GM12878 (cell line): ENCODE measurements at regions not wholly inside any gene's neighbourhood (a gene's known extent, or its start where the extent isn't known, plus 50 kb on each side); places are given as distances from the start of the nearest gene placed in this dataset.

Experiments
- ATAC-seq: fragments of 200-7000 bp; cut with Tn5 transposase; 3 replicates; pipeline ENCODE4 v1.9.1; 2020; ENCODE audit warnings: mild to moderate bottlenecking, moderate library complexity
- BruUV-seq: library from RNA; stranded (reverse); fragments of 400-500 nt; replicated peaks from 2 replicates; lab custom pipeline; 2021; lab: Mats Ljungman, UMichigan
- CTCF ChIA-PET: fragments of 300-600 bp; sonication (Branson Sonifier 250); formaldehyde crosslinking; extraction: SDS; loops from one replicate; lab custom pipeline; 2021; ENCODE audit warnings: inconsistent platforms; lab: Yijun Ruan, JAX
- POLR2A ChIA-PET: fragments of 350-600 bp; formaldehyde crosslinking; extraction: SDS; loops from one replicate; lab custom pipeline; 2021; ENCODE audit warnings: inconsistent platforms; lab: Charles Lee
- RAD21 ChIA-PET: fragments of 300-600 bp; sonication (Branson Sonifier 250); formaldehyde crosslinking; loops from one replicate; lab custom pipeline; 2023; ENCODE audit warnings: antibody characterized with exemption; ENCODE audit not compliant: unreplicated experiment; lab: Charles Lee
- SMC1A ChIA-PET: fragments of 300-600 bp; sonication (Branson Sonifier 250); formaldehyde crosslinking; loops from one replicate; lab custom pipeline; 2023; ENCODE audit not compliant: unreplicated experiment, uncharacterized antibody; lab: Charles Lee
- DNase-seq: peaks from one replicate; pipeline ENCODE4 v3.0.0-alpha.2; 2011; ENCODE audit warnings: low read depth, low spot score
- FAIRE-seq: peaks from 3 replicates; lab custom pipeline; 2011; peaks lifted over from hg19 to GRCh38; lab: Jason Lieb, UNC
- H2AFZ ChIP-seq: 2 replicates; pipeline ENCODE4 v1.6.0; 2011; ENCODE audit warnings: low read depth, low read length, control low read depth; ENCODE audit not compliant: control insufficient read depth
- H3K27ac ChIP-seq: 2 replicates; pipeline ENCODE4 v1.5.1; 2011; ENCODE audit warnings: control low read depth; ENCODE audit not compliant: control insufficient read depth, insufficient read depth
- H3K27me3 ChIP-seq, 2 experiments: replicated peaks in 1 of 2; 2 replicates each; pipeline versions ENCODE4 v1.6.0 to v1.6.1; 2011; ENCODE audit warnings: low read length in 1 of 2; ENCODE audit not compliant: control insufficient read depth in 2 of 2, insufficient read depth in 2 of 2
- H3K36me3 ChIP-seq, 2 experiments: 2 replicates each; pipeline ENCODE4 v1.5.1; 2011; ENCODE audit warnings: low read length in 1 of 2; ENCODE audit not compliant: control insufficient read depth in 2 of 2, insufficient read depth in 2 of 2
- H3K4me1 ChIP-seq: 2 replicates; pipeline ENCODE4 v1.6.1; 2011; ENCODE audit warnings: mild to moderate bottlenecking, low read length, moderate library complexity, mixed read lengths; ENCODE audit not compliant: control insufficient read depth, insufficient read depth
- H3K4me2 ChIP-seq: 2 replicates; pipeline ENCODE4 v1.6.0; 2011; ENCODE audit warnings: control low read depth; ENCODE audit not compliant: control insufficient read depth, insufficient read depth
- H3K4me3 ChIP-seq: fragments of 200-600 bp; sonication (generic); 2 replicates; pipeline ENCODE4 v1.5.1; 2016
- H3K79me2 ChIP-seq: 2 replicates; pipeline ENCODE4 v1.6.0; 2011; ENCODE audit warnings: low read length; ENCODE audit not compliant: control insufficient read depth, insufficient read depth
- H3K9ac ChIP-seq: 2 replicates; pipeline ENCODE4 v1.8.0; 2011; ENCODE audit warnings: low read length, control low read depth, mixed read lengths; ENCODE audit not compliant: control insufficient read depth, insufficient read depth
- H3K9me3 ChIP-seq: replicated peaks from 3 replicates; pipeline ENCODE4 v1.5.1; 2011; ENCODE audit warnings: mild to moderate bottlenecking, low read length; ENCODE audit not compliant: control insufficient read depth, insufficient read depth
- H4K20me1 ChIP-seq: 2 replicates; pipeline ENCODE4 v1.6.0; 2011; ENCODE audit not compliant: control insufficient read depth, insufficient read depth
- ASH2L ChIP-seq: fragments of 300-600, 200-600 bp; sonication (generic); IDR thresholded peaks from 2 replicates; pipeline ENCODE4 v1.6.1; 2017; ENCODE audit warnings: low read depth, mild to moderate bottlenecking, borderline replicate concordance
- NR2F1 ChIP-seq: fragments of 450-650 bp; conservative IDR thresholded peaks from 2 replicates; pipeline ENCODE4 v1.6.1; 2017; ENCODE audit warnings: mild to moderate bottlenecking
- WGBS: methylation state at CpG from one replicate; pipeline ENCODE4 v1.1.6; 2016; ENCODE audit warnings: low lambda C conversion rate; ENCODE audit not compliant: insufficient replicate concordance, insufficient coverage; ENCODE audit errors: missing lambda C conversion rate; 5-methylcytosine and 5-hydroxymethylcytosine counted together
- in situ Hi-C: fragments of 300-500 bp; cut with MboI; formaldehyde crosslinking; loops from 9 replicates; pipeline ENCODE4 v1.14.3; 2018; ENCODE audit warnings: mixed read lengths
- intact Hi-C: fragments of 100-400 bp; cut with micrococcal nuclease; formaldehyde crosslinking; loops from one replicate; pipeline ENCODE4 v1.14.2; 2022; ENCODE audit not compliant: unreplicated experiment
- TF ChIP-seq, protein P1 (sequence below): fragments of 450-650 bp; IDR thresholded peaks from 2 replicates; pipeline ENCODE4 v1.6.1; 2017; ENCODE audit warnings: mild to moderate bottlenecking, low read depth, inconsistent platforms; ENCODE audit not compliant: poor library complexity, severe bottlenecking
- TF ChIP-seq, protein P2 (sequence below): IDR thresholded peaks from 2 replicates; pipeline ENCODE4 v1.6.1; 2011; ENCODE audit warnings: borderline replicate concordance, low read depth, mild to moderate bottlenecking, moderate library complexity, low read length; ENCODE audit not compliant: insufficient read depth, poor library complexity, severe bottlenecking

DNA sequence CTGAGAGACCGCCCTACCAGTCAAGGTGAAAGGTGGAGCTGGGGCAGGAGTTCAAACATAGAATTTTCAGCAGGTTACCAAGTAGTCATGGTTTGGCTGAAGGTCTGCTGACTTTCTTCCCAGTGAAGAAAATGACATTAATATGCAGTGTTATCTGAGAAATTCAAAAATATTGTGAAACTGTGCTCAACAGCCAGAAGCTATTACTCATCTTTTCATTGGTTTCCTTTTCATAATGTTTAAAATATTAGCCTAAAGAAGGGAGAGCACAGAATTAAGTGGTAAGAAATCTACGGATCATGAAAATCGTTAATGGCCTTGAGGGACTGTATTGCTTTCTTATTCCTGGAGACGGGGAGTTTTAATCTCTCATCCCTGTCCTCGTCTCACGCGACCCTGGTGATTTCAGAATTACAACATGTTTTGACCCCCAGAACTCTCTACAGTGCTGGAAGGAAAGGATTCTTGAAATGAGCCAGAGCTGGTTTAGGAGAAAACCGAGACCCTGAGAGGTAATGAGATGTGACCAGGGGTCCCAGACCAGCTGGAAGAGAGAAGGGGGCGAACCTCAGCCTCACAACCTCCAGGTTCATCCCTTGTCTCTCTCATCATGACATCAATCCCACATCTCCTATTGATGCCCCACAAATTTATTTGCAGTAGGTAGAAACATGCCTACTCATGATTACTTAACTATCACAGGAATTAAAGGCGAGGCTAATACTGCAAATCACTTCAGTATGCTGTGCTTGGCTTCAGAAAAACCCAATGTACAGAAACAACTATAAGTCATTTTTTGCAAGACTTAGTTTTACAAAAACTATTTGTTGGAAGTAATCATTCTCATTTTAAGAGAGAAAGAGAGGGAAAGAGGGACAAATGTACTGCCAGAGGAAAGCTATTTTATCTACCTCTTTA, 209.5 kb downstream of the FNDC1 start (continued):
- no peak for TF ChIP-seq NR2F1
- TF ChIP-seq, protein P1, sequence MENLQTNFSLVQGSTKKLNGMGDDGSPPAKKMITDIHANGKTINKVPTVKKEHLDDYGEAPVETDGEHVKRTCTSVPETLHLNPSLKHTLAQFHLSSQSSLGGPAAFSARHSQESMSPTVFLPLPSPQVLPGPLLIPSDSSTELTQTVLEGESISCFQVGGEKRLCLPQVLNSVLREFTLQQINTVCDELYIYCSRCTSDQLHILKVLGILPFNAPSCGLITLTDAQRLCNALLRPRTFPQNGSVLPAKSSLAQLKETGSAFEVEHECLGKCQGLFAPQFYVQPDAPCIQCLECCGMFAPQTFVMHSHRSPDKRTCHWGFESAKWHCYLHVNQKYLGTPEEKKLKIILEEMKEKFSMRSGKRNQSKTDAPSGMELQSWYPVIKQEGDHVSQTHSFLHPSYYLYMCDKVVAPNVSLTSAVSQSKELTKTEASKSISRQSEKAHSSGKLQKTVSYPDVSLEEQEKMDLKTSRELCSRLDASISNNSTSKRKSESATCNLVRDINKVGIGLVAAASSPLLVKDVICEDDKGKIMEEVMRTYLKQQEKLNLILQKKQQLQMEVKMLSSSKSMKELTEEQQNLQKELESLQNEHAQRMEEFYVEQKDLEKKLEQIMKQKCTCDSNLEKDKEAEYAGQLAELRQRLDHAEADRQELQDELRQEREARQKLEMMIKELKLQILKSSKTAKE = no peak

DNA sequence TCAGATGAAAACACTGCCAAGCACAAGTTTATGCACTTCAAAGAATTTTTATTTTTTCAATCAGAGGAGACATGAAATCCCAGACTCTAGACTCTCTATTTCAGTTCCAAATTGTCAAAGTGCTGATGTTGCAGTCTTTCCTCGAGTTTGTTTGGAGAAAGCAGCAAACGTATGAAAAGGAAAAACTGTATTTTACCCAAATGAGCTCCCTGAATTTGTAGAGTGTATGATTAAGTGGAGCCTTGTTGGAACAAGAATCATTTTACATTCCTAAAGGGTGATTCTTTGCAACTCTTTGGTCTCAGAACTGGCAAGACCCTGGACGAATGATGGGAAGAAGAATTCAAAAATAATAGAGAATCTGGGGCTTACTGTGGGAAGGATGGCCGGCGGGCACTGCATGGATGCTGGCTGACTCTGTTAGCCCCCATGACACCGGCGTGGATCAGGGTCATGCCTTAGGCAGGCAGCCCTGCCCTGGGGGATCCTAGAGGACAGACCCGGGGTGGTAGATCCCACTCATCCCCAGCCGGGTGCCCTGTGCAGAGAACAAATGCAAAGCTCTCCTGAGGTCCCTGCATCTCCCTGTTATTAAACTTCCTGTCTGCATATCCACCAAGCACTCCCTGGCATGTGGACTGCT, 207.4 kb downstream of the FNDC1 start:
- H3K4me2 ChIP-seq = no peak overlapping the region

More for the DNA sequence above, 207.4 kb downstream of the FNDC1 start:
- H3K9me3 ChIP-seq = no peaks in the 10 kb centered on the region
- TF ChIP-seq ASH2L = no peak
- TF ChIP-seq, protein P2, sequence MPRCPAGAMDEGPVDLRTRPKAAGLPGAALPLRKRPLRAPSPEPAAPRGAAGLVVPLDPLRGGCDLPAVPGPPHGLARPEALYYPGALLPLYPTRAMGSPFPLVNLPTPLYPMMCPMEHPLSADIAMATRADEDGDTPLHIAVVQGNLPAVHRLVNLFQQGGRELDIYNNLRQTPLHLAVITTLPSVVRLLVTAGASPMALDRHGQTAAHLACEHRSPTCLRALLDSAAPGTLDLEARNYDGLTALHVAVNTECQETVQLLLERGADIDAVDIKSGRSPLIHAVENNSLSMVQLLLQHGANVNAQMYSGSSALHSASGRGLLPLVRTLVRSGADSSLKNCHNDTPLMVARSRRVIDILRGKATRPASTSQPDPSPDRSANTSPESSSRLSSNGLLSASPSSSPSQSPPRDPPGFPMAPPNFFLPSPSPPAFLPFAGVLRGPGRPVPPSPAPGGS = no peak
- H2AFZ ChIP-seq = no peak overlapping the region
- no peak overlapping the region for H3K4me3 ChIP-seq
- DNase-seq = no peak
- peaks cover 0 to 3% of the 10 kb centered on the region in 2 experiments; a peak in 2 of 4 replicates for H3K27me3 ChIP-seq
- ChIA-PET POLR2A (no interaction called here), RAD21 (no interaction called here), SMC1A (no interaction called here), CTCF (no interaction called here)
- FAIRE-seq = no peak
- no peak for ATAC-seq
- in situ Hi-C loops = no loop called here
- BruUV-seq = no TSS peak
- no peaks in the 10 kb centered on the region for H3K4me1 ChIP-seq
- WGBS = 34% methylated on average over 9 of the region's 9 CpGs
- no peaks in the 10 kb centered on the region for H3K79me2 ChIP-seq
- H3K9ac ChIP-seq = no peak overlapping the region
- no peak overlapping the region for H3K27ac ChIP-seq
- no peaks in the 10 kb centered on the region for H3K36me3 ChIP-seq
- intact Hi-C loops = no loop called here
- no peaks in the 10 kb centered on the region for H4K20me1 ChIP-seq
